Breast epithelium (tissue), 3 donors: ENCODE measurements at regions not wholly inside any gene's neighbourhood (a gene's known extent, or its start where the extent isn't known, plus 50 kb on each side); places are given as distances from the start of the nearest gene placed in this dataset.

Experiments
- CTCF ChIP-seq, 3 donors: fragments of 450-650 bp; IDR thresholded peaks; one replicate each; pipeline ENCODE4 v1.5.1; 2016 to 2017; ENCODE audit warnings: antibody characterized with exemption in 3 of 3, mild to moderate bottlenecking in 3 of 3, moderate library complexity in 3 of 3
- POLR2AphosphoS5 ChIP-seq, 3 donors: sonication (generic); formaldehyde crosslinking; IDR thresholded peaks; one replicate each; pipeline ENCODE4 v1.6.1; 2017; ENCODE audit warnings: antibody characterized with exemption in 3 of 3

- TF ChIP-seq CTCF (IDR thresholded peaks at IDR 0.05): no peak
- no peak for TF ChIP-seq POLR2AphosphoS5 (IDR thresholded peaks at IDR 0.05)
Measured at GRCh38 chr2:129331638-129332037, 647.8 kb upstream of the RAB6C start.
